IMR-90 (cell line): ENCODE measurements at regions not wholly inside any gene's neighbourhood (a gene's known extent, or its start where the extent isn't known, plus 50 kb on each side); places are given as distances from the start of the nearest gene placed in this dataset.

Source experiments
- ATAC-seq: fragments of 200-7000 bp; cut with Tn5 transposase; 2 replicates; pipeline ENCODE4 v1.9.1; 2020; ENCODE audit warnings: low read depth, mild to moderate bottlenecking, moderate library complexity
- BruUV-seq: library from RNA; stranded (reverse); fragments of 400-500 nt; replicated peaks from 2 replicates; lab custom pipeline; 2021; lab: Mats Ljungman, UMichigan
- CTCF ChIA-PET: fragments of 300-600 bp; formaldehyde crosslinking; extraction: SDS; loops from one replicate; lab custom pipeline; 2021; ENCODE audit warnings: antibody characterized with exemption; lab: Yijun Ruan, JAX
- POLR2A ChIA-PET: fragments of 300-600 bp; sonication (Branson Sonifier 250); formaldehyde crosslinking; loops from one replicate; lab custom pipeline; 2022; ENCODE audit warnings: antibody characterized with exemption; ENCODE audit not compliant: unreplicated experiment; lab: Charles Lee
- DNase-seq: peaks from one replicate; pipeline ENCODE4 v3.0.0; 2013
- H2AFZ ChIP-seq: replicated peaks from 2 replicates; pipeline ENCODE3; 2013; ENCODE audit warnings: low read length, mild to moderate bottlenecking; ENCODE audit not compliant: poor library complexity
- H2AK5ac ChIP-seq: 2 replicates; pipeline ENCODE4 v1.6.1; 2013; ENCODE audit warnings: low read depth, low read length, inconsistent platforms
- H2AK9ac ChIP-seq: replicated peaks from 2 replicates; pipeline ENCODE3; 2013; ENCODE audit warnings: mild to moderate bottlenecking, low read depth, low read length, moderate library complexity; ENCODE audit not compliant: poor library complexity
- H2BK120ac ChIP-seq: 2 replicates; pipeline ENCODE4 v1.6.1; 2013; ENCODE audit warnings: low read depth, low read length, inconsistent platforms
- H2BK15ac ChIP-seq: 3 replicates; pipeline ENCODE4 v1.6.1; 2013; ENCODE audit warnings: low read depth, low read length, inconsistent platforms
- H2BK20ac ChIP-seq: 2 replicates; pipeline ENCODE4 v1.6.1; 2013; ENCODE audit warnings: low read depth, mild to moderate bottlenecking, inconsistent platforms, low read length, moderate library complexity
- H2BK5ac ChIP-seq: 2 replicates; pipeline ENCODE4 v1.6.1; 2013; ENCODE audit warnings: mild to moderate bottlenecking, low read depth, low read length, inconsistent platforms; ENCODE audit not compliant: poor library complexity, severe bottlenecking
- H3K14ac ChIP-seq: replicated peaks from 2 replicates; pipeline ENCODE4 v1.6.1; 2013; ENCODE audit warnings: low read depth, low read length, inconsistent platforms
- H3K18ac ChIP-seq: 2 replicates; pipeline ENCODE4 v1.6.1; 2013; ENCODE audit warnings: low read depth, low read length, control low read depth
- H3K23ac ChIP-seq: 2 replicates; pipeline ENCODE4 v1.6.1; 2013; ENCODE audit warnings: low read depth, low read length, inconsistent platforms
- H3K27ac ChIP-seq: 2 replicates; pipeline ENCODE4 v1.5.1; 2013; ENCODE audit warnings: mild to moderate bottlenecking, control low read depth, low read length; ENCODE audit not compliant: insufficient read depth
- H3K27me3 ChIP-seq: 2 replicates; pipeline ENCODE4 v1.6.1; 2013; ENCODE audit warnings: low read length; ENCODE audit not compliant: control insufficient read depth, insufficient read depth
- H3K36me3 ChIP-seq: 2 replicates; pipeline ENCODE4 v1.6.1; 2013; ENCODE audit warnings: low read length, mixed read lengths; ENCODE audit not compliant: control insufficient read depth, insufficient read depth
- H3K4ac ChIP-seq: 2 replicates; pipeline ENCODE4 v1.6.1; 2013; ENCODE audit warnings: low read depth, low read length, inconsistent platforms
- H3K4me1 ChIP-seq: 2 replicates; pipeline ENCODE4 v1.6.1; 2013; ENCODE audit warnings: low read length, mixed read lengths; ENCODE audit not compliant: control insufficient read depth, insufficient read depth
- H3K4me2 ChIP-seq: 2 replicates; pipeline ENCODE4 v1.6.1; 2013; ENCODE audit warnings: low read depth, mild to moderate bottlenecking, control low read depth, low read length, moderate library complexity
- H3K4me3 ChIP-seq: 2 replicates; pipeline ENCODE4 v1.5.1; 2013; ENCODE audit warnings: low read depth, mild to moderate bottlenecking, control low read depth, low read length, moderate library complexity; ENCODE audit not compliant: insufficient read depth
- H3K56ac ChIP-seq: 2 replicates; pipeline ENCODE4 v1.6.1; 2013; ENCODE audit warnings: low read length, inconsistent platforms; ENCODE audit not compliant: insufficient read depth; ENCODE audit errors: extremely low read depth
- H3K79me1 ChIP-seq, 2 experiments: 2 replicates each; pipeline ENCODE4 v1.6.1; 2013; ENCODE audit warnings: low read length in 2 of 2, inconsistent platforms in 1 of 2, low read depth in 1 of 2
- H3K9ac ChIP-seq: 2 replicates; pipeline ENCODE4 v1.6.1; 2013; ENCODE audit warnings: low read depth, low read length, control low read depth
- H3K9me1 ChIP-seq: 2 replicates; pipeline ENCODE4 v1.6.1; 2013; ENCODE audit warnings: low read length, inconsistent platforms; ENCODE audit not compliant: insufficient read depth
- H3K9me3 ChIP-seq: 2 replicates; pipeline ENCODE4 v1.6.1; 2013; ENCODE audit warnings: low read length; ENCODE audit not compliant: control insufficient read depth, insufficient read depth
- H4K20me1 ChIP-seq: 2 replicates; pipeline ENCODE4 v1.6.1; 2013; ENCODE audit warnings: low read length, inconsistent platforms; ENCODE audit not compliant: insufficient read depth
- H4K5ac ChIP-seq: 2 replicates; pipeline ENCODE4 v1.6.1; 2013; ENCODE audit warnings: mild to moderate bottlenecking, low read depth, low read length, control low read depth
- H4K8ac ChIP-seq, 2 experiments: 2 replicates each; pipeline ENCODE4 v1.6.1; 2013; ENCODE audit warnings: low read depth in 2 of 2, low read length in 2 of 2, control low read depth in 1 of 2, inconsistent platforms in 1 of 2
- H4K91ac ChIP-seq: 2 replicates; pipeline ENCODE4 v1.6.1; 2013; ENCODE audit warnings: low read depth, low read length, inconsistent platforms; ENCODE audit not compliant: insufficient read depth
- BHLHE40 ChIP-seq: fragments of 150-350 bp; IDR thresholded peaks from 2 replicates; pipeline ENCODE4 v1.6.1; 2016; ENCODE audit warnings: mild to moderate bottlenecking, low read depth, low read length
- CEBPB ChIP-seq: IDR thresholded peaks from 2 replicates; pipeline ENCODE4 v1.6.1; 2012; ENCODE audit warnings: low read depth, low read length, improper control_type of control experiment
- CHD1 ChIP-seq: IDR thresholded peaks from 2 replicates; pipeline ENCODE4 v1.6.1; 2012; ENCODE audit warnings: low read depth, low read length, improper control_type of control experiment
- FOS ChIP-seq: fragments of 150-350 bp; IDR thresholded peaks from 2 replicates; pipeline ENCODE4 v1.6.1; 2016; ENCODE audit warnings: low read depth, low read length
- MAFK ChIP-seq: IDR thresholded peaks from 2 replicates; pipeline ENCODE4 v1.6.1; 2012; ENCODE audit warnings: low read depth, low read length, improper control_type of control experiment
- MAZ ChIP-seq: IDR thresholded peaks from 2 replicates; pipeline ENCODE4 v1.6.1; 2012; ENCODE audit warnings: low read depth, mild to moderate bottlenecking, low read length, improper control_type of control experiment, moderate library complexity, borderline replicate concordance
- MXI1 ChIP-seq: IDR thresholded peaks from 2 replicates; pipeline ENCODE4 v1.6.1; 2012; ENCODE audit warnings: low read depth, mild to moderate bottlenecking, low read length, moderate library complexity, borderline replicate concordance
- NFE2L2 ChIP-seq: fragments of 150-350 bp; IDR thresholded peaks from 2 replicates; pipeline ENCODE4 v1.6.1; 2016; ENCODE audit warnings: low read depth, mild to moderate bottlenecking, low read length
- POLR2A ChIP-seq: IDR thresholded peaks from 2 replicates; pipeline ENCODE4 v1.6.1; 2012; ENCODE audit warnings: mild to moderate bottlenecking, low read depth, low read length
- RAD21 ChIP-seq: IDR thresholded peaks from 2 replicates; pipeline ENCODE4 v1.6.1; 2012; ENCODE audit warnings: low read length, improper control_type of control experiment
- RCOR1 ChIP-seq: IDR thresholded peaks from 2 replicates; pipeline ENCODE4 v1.6.1; 2012; ENCODE audit warnings: mild to moderate bottlenecking, low read length, improper control_type of control experiment; ENCODE audit not compliant: insufficient replicate concordance
- SMC3 ChIP-seq: fragments of 150-350 bp; IDR thresholded peaks from 2 replicates; pipeline ENCODE4 v1.6.1; 2016; ENCODE audit warnings: low read depth, mild to moderate bottlenecking, antibody characterized with exemption, low read length, moderate library complexity
- WGBS, 2 experiments: methylation state at CpG; one replicate each; pipeline versions ENCODE4 v1.1.5 to v1.1.7; 2013; ENCODE audit warnings: missing lambda C conversion rate in 2 of 2; ENCODE audit not compliant: insufficient read length in 1 of 2; ENCODE audit errors: extremely low coverage in 2 of 2; 5-methylcytosine and 5-hydroxymethylcytosine counted together
- dilution Hi-C: fragments of 300-500 bp; cut with HindIII; formaldehyde crosslinking; loops from one replicate; pipeline ENCODE4 v1.14.3; 2018; ENCODE audit warnings: low sequenced_read_pairs; ENCODE audit not compliant: unreplicated experiment
- in situ Hi-C: fragments of 300-500 bp; cut with MboI; formaldehyde crosslinking; loops from 3 replicates; pipeline ENCODE4 v1.14.3; 2019; ENCODE audit warnings: low sequenced_read_pairs, inconsistent platforms, mixed read lengths
- intact Hi-C: fragments of 100-400 bp; cut with micrococcal nuclease; formaldehyde crosslinking; loops from 2 replicates; pipeline ENCODE4 v1.10.0; 2022
- TF ChIP-seq, protein P1 (sequence below): fragments of 150-350 bp; IDR thresholded peaks from 2 replicates; pipeline ENCODE4 v1.6.1; 2016; ENCODE audit warnings: low read depth, mild to moderate bottlenecking, low read length, moderate library complexity, borderline replicate concordance
- TF ChIP-seq, protein P2 (sequence below): fragments of 150-350 bp; IDR thresholded peaks from 2 replicates; pipeline ENCODE4 v1.6.1; 2017; ENCODE audit warnings: mild to moderate bottlenecking, antibody characterized with exemption, low read length, low read depth
- TF ChIP-seq, protein P3 (sequence below): conservative IDR thresholded peaks from 2 replicates; pipeline ENCODE4 v1.5.1; 2012; ENCODE audit warnings: mild to moderate bottlenecking, low read depth, low read length, improper control_type of control experiment

GRCh38 chr3:102114264-102114979, 265.1 kb downstream of the NFKBIZ start:
- no CpG with 5 or more reads among the region's 7 CpGs for WGBS, 2 experiments
- no peak for TF ChIP-seq RAD21
- no peak for TF ChIP-seq MAFK
- TF ChIP-seq CHD1, result no peak
- no peak for TF ChIP-seq MAZ
- no peak for TF ChIP-seq CEBPB
- no peak for TF ChIP-seq RCOR1
- TF ChIP-seq, protein P1, sequence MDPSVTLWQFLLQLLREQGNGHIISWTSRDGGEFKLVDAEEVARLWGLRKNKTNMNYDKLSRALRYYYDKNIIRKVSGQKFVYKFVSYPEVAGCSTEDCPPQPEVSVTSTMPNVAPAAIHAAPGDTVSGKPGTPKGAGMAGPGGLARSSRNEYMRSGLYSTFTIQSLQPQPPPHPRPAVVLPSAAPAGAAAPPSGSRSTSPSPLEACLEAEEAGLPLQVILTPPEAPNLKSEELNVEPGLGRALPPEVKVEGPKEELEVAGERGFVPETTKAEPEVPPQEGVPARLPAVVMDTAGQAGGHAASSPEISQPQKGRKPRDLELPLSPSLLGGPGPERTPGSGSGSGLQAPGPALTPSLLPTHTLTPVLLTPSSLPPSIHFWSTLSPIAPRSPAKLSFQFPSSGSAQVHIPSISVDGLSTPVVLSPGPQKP, result no peak
- no peak for TF ChIP-seq MXI1
- TF ChIP-seq FOS, result no peak
- TF ChIP-seq NFE2L2, result no peak
- TF ChIP-seq, protein P2, sequence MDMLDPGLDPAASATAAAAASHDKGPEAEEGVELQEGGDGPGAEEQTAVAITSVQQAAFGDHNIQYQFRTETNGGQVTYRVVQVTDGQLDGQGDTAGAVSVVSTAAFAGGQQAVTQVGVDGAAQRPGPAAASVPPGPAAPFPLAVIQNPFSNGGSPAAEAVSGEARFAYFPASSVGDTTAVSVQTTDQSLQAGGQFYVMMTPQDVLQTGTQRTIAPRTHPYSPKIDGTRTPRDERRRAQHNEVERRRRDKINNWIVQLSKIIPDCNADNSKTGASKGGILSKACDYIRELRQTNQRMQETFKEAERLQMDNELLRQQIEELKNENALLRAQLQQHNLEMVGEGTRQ, result no peak
- no peak for TF ChIP-seq BHLHE40
- no peak for TF ChIP-seq SMC3
- TF ChIP-seq, protein P3, sequence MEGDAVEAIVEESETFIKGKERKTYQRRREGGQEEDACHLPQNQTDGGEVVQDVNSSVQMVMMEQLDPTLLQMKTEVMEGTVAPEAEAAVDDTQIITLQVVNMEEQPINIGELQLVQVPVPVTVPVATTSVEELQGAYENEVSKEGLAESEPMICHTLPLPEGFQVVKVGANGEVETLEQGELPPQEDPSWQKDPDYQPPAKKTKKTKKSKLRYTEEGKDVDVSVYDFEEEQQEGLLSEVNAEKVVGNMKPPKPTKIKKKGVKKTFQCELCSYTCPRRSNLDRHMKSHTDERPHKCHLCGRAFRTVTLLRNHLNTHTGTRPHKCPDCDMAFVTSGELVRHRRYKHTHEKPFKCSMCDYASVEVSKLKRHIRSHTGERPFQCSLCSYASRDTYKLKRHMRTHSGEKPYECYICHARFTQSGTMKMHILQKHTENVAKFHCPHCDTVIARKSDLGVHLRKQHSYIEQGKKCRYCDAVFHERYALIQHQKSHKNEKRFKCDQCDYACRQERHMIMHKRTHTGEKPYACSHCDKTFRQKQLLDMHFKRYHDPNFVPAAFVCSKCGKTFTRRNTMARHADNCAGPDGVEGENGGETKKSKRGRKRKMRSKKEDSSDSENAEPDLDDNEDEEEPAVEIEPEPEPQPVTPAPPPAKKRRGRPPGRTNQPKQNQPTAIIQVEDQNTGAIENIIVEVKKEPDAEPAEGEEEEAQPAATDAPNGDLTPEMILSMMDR, result no peak
- TF ChIP-seq POLR2A, result no peak

More at GRCh38 chr3:102114264-102114979, 265.1 kb downstream of the NFKBIZ start:
- H3K9me1 ChIP-seq, result 0 out of 2 replicates have a peak, but pooled peaks cover 4% of the 10 kb centered on the region
- no peak overlapping the region for H3K56ac ChIP-seq
- H3K27me3 ChIP-seq, result no peaks in the 10 kb centered on the region
- H2BK15ac ChIP-seq, result peak overlapping the region; percentile 91; the same call in 2 of the 3 replicates
- H2BK120ac ChIP-seq, result peak overlapping the region; percentile 41; the same call in 1 of the 2 replicates
- H3K36me3 ChIP-seq, result no peaks in the 10 kb centered on the region
- H2AK5ac ChIP-seq, result peak overlapping the region; percentile 27; the same call in 1 of the 2 replicates
- DNase-seq (no peak), ATAC-seq (no peak)
- H3K14ac ChIP-seq, result peak overlapping the region; percentile 42
- no peak overlapping the region for H3K9ac ChIP-seq
- in situ Hi-C loops (no loop called here), dilution Hi-C loops (no loop called here), intact Hi-C loops (no loop called here)
- no peak overlapping the region for H4K5ac ChIP-seq
- peak overlapping the region; percentile 1; the same call in 1 of the 2 replicates for H4K91ac ChIP-seq
- peak overlapping the region in 1 of 2 experiments; percentile 11; a peak in 2 of 4 replicates for H4K8ac ChIP-seq
- peak overlapping the region; percentile 60; the same call in 1 of the 2 replicates for H3K18ac ChIP-seq
- no peak overlapping the region for H2AK9ac ChIP-seq
- CTCF ChIA-PET, result no interaction called here
- H3K23ac ChIP-seq, result peak overlapping the region; percentile 10; the same call in 1 of the 2 replicates
- H3K79me1 ChIP-seq, result no peaks in the 10 kb centered on the region
- peak overlapping the region; percentile 52 for H3K4ac ChIP-seq
- H4K20me1 ChIP-seq, result no peaks in the 10 kb centered on the region
- BruUV-seq, result no TSS peak
- H3K4me1 ChIP-seq, result peaks cover 2% of the 10 kb centered on the region; the same call in 1 of the 2 replicates
- no peak overlapping the region for H3K27ac ChIP-seq
- no peak overlapping the region for H3K4me3 ChIP-seq
- no peak overlapping the region for H2BK5ac ChIP-seq
- POLR2A ChIA-PET, result interaction anchor here (0.6 kb wide), 1 partner anchor 17 kb away, joined by 3 read pairs; no protein-coding TSS in a partner anchor
- no peak overlapping the region for H2BK20ac ChIP-seq
- no peaks in the 10 kb centered on the region for H3K9me3 ChIP-seq
- no peak overlapping the region for H2AFZ ChIP-seq
- H3K4me2 ChIP-seq, result no peak overlapping the region
